NCI-H460 (cell line): ENCODE measurements at regions not wholly inside any gene's neighbourhood (a gene's known extent, or its start where the extent isn't known, plus 50 kb on each side); places are given as distances from the start of the nearest gene placed in this dataset.

Source experiments
- DNase-seq: peaks from one replicate; pipeline ENCODE4 v3.0.0-alpha.2; 2016; ENCODE audit warnings: low read depth; ENCODE audit errors: extremely low read depth
- small RNA-seq, 2 experiments: library from RNA; depleted of rRNA; stranded (forward); fragments of <200 nt; gene quantifications; one replicate each; pipeline ENCODE3, GENCODE V24; 2014

DNA sequence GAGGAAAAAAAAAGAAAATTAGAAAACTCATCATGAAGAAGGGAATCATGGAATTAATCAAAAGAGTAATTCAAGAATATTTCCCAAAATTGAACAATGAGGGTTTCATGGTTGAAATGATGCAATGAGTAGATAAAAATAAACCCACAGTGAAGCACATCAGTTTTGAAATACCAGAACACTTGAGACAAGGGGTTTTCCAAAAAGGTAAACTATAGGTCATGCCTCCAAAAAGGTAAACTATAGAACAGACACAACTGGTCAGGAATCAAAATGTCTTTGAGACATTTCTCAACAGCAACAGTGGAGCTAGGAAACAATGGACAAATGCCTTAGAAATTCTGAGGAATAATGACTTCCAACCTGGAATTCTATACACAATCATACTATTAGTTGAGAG, 60.2 kb upstream of the PCSK5 start:
- no peak for DNase-seq

DNA sequence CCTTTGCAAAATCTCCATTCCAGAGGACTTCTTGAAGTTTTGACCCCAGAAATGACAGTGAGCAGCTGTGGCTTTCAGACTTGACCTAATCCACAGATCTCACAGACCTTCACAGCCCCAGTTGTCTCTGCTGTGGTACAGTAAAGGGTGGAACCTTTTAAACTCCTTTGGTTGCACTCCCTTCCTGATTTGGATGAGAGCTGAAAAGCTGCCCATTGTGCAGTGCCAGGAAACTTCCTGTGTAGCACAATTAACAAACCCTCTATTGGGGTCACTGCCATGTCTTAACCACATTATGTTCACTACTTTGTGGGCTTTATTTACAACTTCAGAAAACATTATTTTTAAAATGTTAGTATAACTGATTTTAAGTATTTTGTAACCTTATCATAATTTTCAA, 56.7 kb upstream of the PCSK5 start:
- no peak for DNase-seq

DNA sequence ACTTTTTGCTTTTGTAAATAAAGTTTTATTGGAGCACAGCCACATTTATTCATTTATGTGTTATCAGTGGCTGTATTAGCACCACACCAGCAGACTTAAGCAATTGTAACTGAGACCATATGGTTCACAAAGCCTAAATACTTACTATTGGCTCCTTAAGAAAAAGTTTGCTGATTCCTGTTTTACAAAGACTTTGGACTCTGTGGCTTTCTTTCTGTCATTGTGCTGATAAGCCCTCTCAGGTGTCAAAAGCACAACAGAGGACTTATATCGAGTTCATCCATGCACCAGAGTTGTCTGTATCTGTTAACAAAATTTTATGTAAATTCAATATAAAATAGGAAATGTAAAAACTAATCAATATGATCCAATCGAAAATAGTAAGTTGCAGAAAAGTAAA, 55.6 kb upstream of the PCSK5 start:
- no peak for DNase-seq

Small RNA genes lying in the stretch of these regions (small RNA-seq; reads per million reads assigned to genes)
- gene RNU6-1228P = 0 reads per million in 2 experiments
